ENCODE measurements at regions not wholly inside any gene's neighbourhood (a gene's known extent, or its start where the extent isn't known, plus 50 kb on each side); places are given as distances from the start of the nearest gene placed in this dataset.

GRCh38 chr2:60628026-60628425, 74.6 kb upstream of the BCL11A start:
- Histone ChIP-seq H3K9me3 (ENCODE audit: control insufficient read depth in 1 of 2, insufficient read depth in 1 of 2, low read length in 2 of 2) (no peaks in the 10 kb centered on the region), H3K36me3 (ENCODE audit: insufficient read depth, low read length) (no peaks in the 10 kb centered on the region), H3K27me3 (ENCODE audit: control insufficient read depth in 1 of 2, insufficient read depth in 2 of 2, low read length in 2 of 2) (peaks cover 5 to 6% of the 10 kb centered on the region in 2 experiments), H3K27ac (ENCODE audit: low read depth in 1 of 2, low read length in 2 of 2) (no peak overlapping the region), H3K4me1 (ENCODE audit: insufficient read depth, low read length) (no peaks in the 10 kb centered on the region), H3K4me3 (ENCODE audit: low read length) (no peak overlapping the region)
- H3K27me3 Mint-ChIP-seq: peaks cover 40% of the 10 kb centered on the region
- no peaks in the 10 kb centered on the region for H3K36me3 Mint-ChIP-seq (ENCODE audit: low read depth)
- H3K4me3 Mint-ChIP-seq: no peak overlapping the region
- POLR2A ChIA-PET: no interaction called here
- no peak for TF ChIP-seq CTCF (IDR thresholded peaks at IDR 0.05)
- intact Hi-C loops (cut with DNase I, micrococcal nuclease): no loop called here
- no peaks in the 10 kb centered on the region for H3K9me3 Mint-ChIP-seq
- H3K4me1 Mint-ChIP-seq (ENCODE audit: low read depth): no peaks in the 10 kb centered on the region
- DNase-seq (no peak), ATAC-seq (ENCODE audit: poor library complexity) (no peak)
- CTCF ChIA-PET: no interaction called here
- no peak overlapping the region for H3K27ac Mint-ChIP-seq

- intact Hi-C loops (cut with DNase I, micrococcal nuclease): no loop called here
- H3K36me3 Mint-ChIP-seq (ENCODE audit: low read depth): no peaks in the 10 kb centered on the region
- no peak overlapping the region for H3K27ac Mint-ChIP-seq
- no peaks in the 10 kb centered on the region for H3K4me1 Mint-ChIP-seq (ENCODE audit: low read depth)
- no peaks in the 10 kb centered on the region for H3K4me1 ChIP-seq (ENCODE audit: insufficient read depth, low read length)
- no peak for TF ChIP-seq CTCF (IDR thresholded peaks at IDR 0.05)
- H3K27me3 Mint-ChIP-seq: peaks cover 36% of the 10 kb centered on the region
- H3K36me3 ChIP-seq (ENCODE audit: insufficient read depth, low read length): no peaks in the 10 kb centered on the region
- no peak overlapping the region for H3K27ac ChIP-seq (ENCODE audit: low read depth in 1 of 2, low read length in 2 of 2)
- ChIA-PET POLR2A (no interaction called here), CTCF (interaction anchor here (1.5 kb wide), 1 partner anchor 12 kb away, joined by 4 read pairs; no protein-coding TSS in a partner anchor)
- H3K4me3 ChIP-seq (ENCODE audit: low read length): no peak overlapping the region
- H3K4me3 Mint-ChIP-seq: no peak overlapping the region
- no peaks in the 10 kb centered on the region for H3K9me3 ChIP-seq (ENCODE audit: control insufficient read depth in 1 of 2, insufficient read depth in 1 of 2, low read length in 2 of 2)
- ATAC-seq (ENCODE audit: poor library complexity) (no peak), DNase-seq (no peak)
- H3K27me3 ChIP-seq (ENCODE audit: control insufficient read depth in 1 of 2, insufficient read depth in 2 of 2, low read length in 2 of 2): peaks cover 5 to 10% of the 10 kb centered on the region in 2 experiments
- no peaks in the 10 kb centered on the region for H3K9me3 Mint-ChIP-seq
Observed at GRCh38 chr2:60628615-60629304, 75.3 kb upstream of the BCL11A start.

- ChIA-PET CTCF (interaction anchor here (1.5 kb wide), 1 partner anchor 13 kb away, joined by 4 read pairs; no protein-coding TSS in a partner anchor), POLR2A (no interaction called here)
- Histone ChIP-seq H3K27ac (ENCODE audit: low read depth in 1 of 2, low read length in 2 of 2) (no peak overlapping the region), H3K9me3 (ENCODE audit: control insufficient read depth in 1 of 2, insufficient read depth in 1 of 2, low read length in 2 of 2) (no peaks in the 10 kb centered on the region), H3K4me3 (ENCODE audit: low read length) (no peak overlapping the region), H3K36me3 (ENCODE audit: insufficient read depth, low read length) (no peaks in the 10 kb centered on the region), H3K27me3 (ENCODE audit: control insufficient read depth in 1 of 2, insufficient read depth in 2 of 2, low read length in 2 of 2) (peaks cover 5 to 10% of the 10 kb centered on the region in 2 experiments), H3K4me1 (ENCODE audit: insufficient read depth, low read length) (no peaks in the 10 kb centered on the region)
- DNase-seq (no peak), ATAC-seq (ENCODE audit: poor library complexity) (no peak)
- Mint-ChIP-seq H3K4me1 (ENCODE audit: low read depth) (no peaks in the 10 kb centered on the region), H3K27ac (no peak overlapping the region), H3K27me3 (peaks cover 36% of the 10 kb centered on the region), H3K36me3 (ENCODE audit: low read depth) (no peaks in the 10 kb centered on the region), H3K9me3 (no peaks in the 10 kb centered on the region), H3K4me3 (no peak overlapping the region)
- no peak for TF ChIP-seq CTCF (IDR thresholded peaks at IDR 0.05)
- intact Hi-C loops (cut with DNase I, micrococcal nuclease): no loop called here
Observed at GRCh38 chr2:60629305-60629662, 75.8 kb upstream of the BCL11A start.

Measured in CD4-positive, alpha-beta T cell (primary cell).